Stimulated activated memory B cell treated with anti-CD40 and anti-IgM and Interleukin-4, amounts not matched to agents 10 μg/mL and 1 μg/mL and 100 μg/mL, for 72 hours (primary cell): ENCODE measurements at regions not wholly inside any gene's neighbourhood (a gene's known extent, or its start where the extent isn't known, plus 50 kb on each side); places are given as distances from the start of the nearest gene placed in this dataset.

Source experiments
- ATAC-seq: fragments of 150-1000 bp; cut with Tn5 transposase; 2 replicates; pipeline ENCODE4 v1.10.0; 2021
- H3K27ac Mint-ChIP-seq: one replicate; pipeline ENCODE4 v1.8.0; 2022; ENCODE audit warnings: mild to moderate bottlenecking, mixed read lengths
- H3K27me3 Mint-ChIP-seq: one replicate; pipeline ENCODE4 v1.8.0; 2022; ENCODE audit warnings: mixed read lengths
- H3K36me3 Mint-ChIP-seq: one replicate; pipeline ENCODE4 v1.8.0; 2022; ENCODE audit warnings: mixed read lengths
- H3K4me1 Mint-ChIP-seq: one replicate; pipeline ENCODE4 v1.8.0; 2022; ENCODE audit warnings: mixed read lengths
- H3K4me3 Mint-ChIP-seq: one replicate; pipeline ENCODE4 v1.8.0; 2022; ENCODE audit warnings: mild to moderate bottlenecking, moderate library complexity, mixed read lengths
- H3K9me3 Mint-ChIP-seq: one replicate; pipeline ENCODE4 v1.8.0; 2022; ENCODE audit warnings: mixed read lengths

- no peak overlapping the region for H3K4me3 Mint-ChIP-seq
- H3K27ac Mint-ChIP-seq: no peak overlapping the region
- H3K36me3 Mint-ChIP-seq: no peaks in the 10 kb centered on the region
- H3K27me3 Mint-ChIP-seq: peaks cover 11% of the 10 kb centered on the region
- peaks cover 3% of the 10 kb centered on the region for H3K9me3 Mint-ChIP-seq
- no peak for ATAC-seq
- no peaks in the 10 kb centered on the region for H3K4me1 Mint-ChIP-seq
Observed at GRCh38 chr4:76841026-76841425, 56.9 kb downstream of the SOWAHB start.

GRCh38 chr4:76836860-76837562 lies 60.9 kb downstream of the SOWAHB start:
- Mint-ChIP-seq H3K4me1 (no peaks in the 10 kb centered on the region), H3K27me3 (no peaks in the 10 kb centered on the region), H3K27ac (no peak overlapping the region), H3K36me3 (no peaks in the 10 kb centered on the region), H3K9me3 (peaks cover 3% of the 10 kb centered on the region), H3K4me3 (no peak overlapping the region)
- ATAC-seq: peak; percentile 28
